ENCODE measurements at regions not wholly inside any gene's neighbourhood (a gene's known extent, or its start where the extent isn't known, plus 50 kb on each side); places are given as distances from the start of the nearest gene placed in this dataset.

DNA sequence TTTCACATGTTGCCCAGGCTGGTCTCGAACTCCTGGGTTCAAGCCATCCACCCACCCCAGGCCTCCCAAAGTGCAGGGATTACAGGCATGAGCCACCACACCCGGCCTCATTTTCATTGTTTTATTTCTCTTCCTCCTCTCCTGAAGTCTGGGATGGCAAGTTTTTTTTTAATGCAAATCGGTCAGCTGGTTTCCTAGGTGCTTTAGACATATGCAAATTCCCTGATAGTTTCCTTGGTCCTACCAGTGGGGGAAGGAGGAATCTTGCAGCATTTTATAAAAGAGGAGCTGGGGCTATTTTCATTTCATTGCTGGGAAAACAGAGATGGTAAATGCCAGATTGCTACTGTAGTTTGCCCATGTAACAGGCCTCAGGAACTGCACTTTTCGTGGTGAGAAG, 179.4 kb downstream of the ACTL7B start:
- Histone ChIP-seq H3K4me3 (ENCODE audit: control insufficient read depth in 1 of 2, extremely low read depth in 1 of 2, low read length in 1 of 2) (no peak overlapping the region), H3K36me3 (ENCODE audit: control insufficient read depth in 2 of 2, extremely low read depth in 1 of 2, insufficient read depth in 1 of 2, low read length in 1 of 2) (no peaks in the 10 kb centered on the region), H3K9me3 (no peaks in the 10 kb centered on the region), H3K4me1 (ENCODE audit: control insufficient read depth in 1 of 2, extremely low read depth in 1 of 2, insufficient read depth in 2 of 2, low read length in 2 of 2) (no peaks in the 10 kb centered on the region), H3K27ac (ENCODE audit: low read length) (no peak overlapping the region), H3K27me3 (replicated peaks in 1 of 2; ENCODE audit: control insufficient read depth in 2 of 2, extremely low read depth in 1 of 2, insufficient read depth in 2 of 2, low read length in 1 of 2) (no peaks in the 10 kb centered on the region)
- ATAC-seq (replicated peaks in 1 of 4): no peak
- Mint-ChIP-seq H3K9me3 (peaks cover 0 to 5% (median 3%) of the 10 kb centered on the region in 3 donors), H3K27me3 (no peaks in the 10 kb centered on the region), H3K36me3 (no peaks in the 10 kb centered on the region), H3K27ac (no peak overlapping the region), H3K4me3 (no peak overlapping the region), H3K4me1 (no peaks in the 10 kb centered on the region)
- 80% methylated on average over 1 of the region's 4 CpGs for WGBS (ENCODE audit: insufficient coverage)
- DNase-seq: no peak
- ChIA-PET CTCF (interaction anchor here in 1 of 2 donors (0.7 kb wide), 1 partner anchor 19 kb away, joined by 3 read pairs; no protein-coding TSS in a partner anchor), POLR2A (no interaction called here)

GRCh38 chr9:108675708-108676107, 180.1 kb downstream of the ACTL7B start:
- Histone ChIP-seq H3K9me3 (no peaks in the 10 kb centered on the region), H3K4me1 (ENCODE audit: control insufficient read depth in 1 of 2, extremely low read depth in 1 of 2, insufficient read depth in 2 of 2, low read length in 2 of 2) (no peaks in the 10 kb centered on the region), H3K27ac (ENCODE audit: low read length) (no peak overlapping the region), H3K27me3 (replicated peaks in 1 of 2; ENCODE audit: control insufficient read depth in 2 of 2, extremely low read depth in 1 of 2, insufficient read depth in 2 of 2, low read length in 1 of 2) (no peaks in the 10 kb centered on the region), H3K4me3 (ENCODE audit: control insufficient read depth in 1 of 2, extremely low read depth in 1 of 2, low read length in 1 of 2) (no peak overlapping the region), H3K36me3 (ENCODE audit: control insufficient read depth in 2 of 2, extremely low read depth in 1 of 2, insufficient read depth in 1 of 2, low read length in 1 of 2) (no peaks in the 10 kb centered on the region)
- CTCF ChIA-PET: interaction anchor here in 1 of 2 donors (0.7 kb wide), 1 partner anchor 19 kb away, joined by 3 read pairs; no protein-coding TSS in a partner anchor
- H3K9me3 Mint-ChIP-seq: peaks cover 0 to 5% (median 3%) of the 10 kb centered on the region in 3 donors
- DNase-seq (no peak), ATAC-seq (replicated peaks in 1 of 4) (no peak)
- no peaks in the 10 kb centered on the region for H3K4me1 Mint-ChIP-seq
- POLR2A ChIA-PET: no interaction called here
- no peaks in the 10 kb centered on the region for H3K27me3 Mint-ChIP-seq
- WGBS (ENCODE audit: insufficient coverage): 60% methylated on average over 2 of the region's 2 CpGs
- no peak overlapping the region for H3K4me3 Mint-ChIP-seq
- H3K27ac Mint-ChIP-seq: no peak overlapping the region
- no peaks in the 10 kb centered on the region for H3K36me3 Mint-ChIP-seq

GRCh38 chr9:108674766-108675530, 180.8 kb downstream of the ACTL7B start:
- 90% methylated on average over 5 of the region's 6 CpGs for WGBS (ENCODE audit: insufficient coverage)
- CTCF ChIA-PET: no interaction called here

DNA sequence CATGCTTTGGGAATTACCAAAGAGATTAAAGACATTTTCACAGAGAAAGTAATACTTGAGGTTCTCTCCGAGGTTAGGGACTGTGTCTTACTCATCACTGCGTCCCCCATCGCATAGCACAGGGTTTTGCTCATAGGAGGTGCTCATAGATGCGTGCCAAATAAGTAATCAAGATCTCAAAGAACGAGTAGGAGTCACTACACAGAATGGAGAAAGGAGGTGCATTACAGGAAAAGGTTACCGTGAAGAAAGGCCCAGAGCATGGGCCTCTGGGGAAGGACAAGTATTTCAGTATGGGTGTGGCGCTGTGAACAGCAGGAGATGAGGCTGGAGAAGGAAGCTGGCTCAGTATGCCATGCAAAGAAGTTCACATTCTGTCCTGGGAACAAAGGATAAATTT, 182.4 kb downstream of the ACTL7B start:
- Mint-ChIP-seq H3K27me3 (no peaks in the 10 kb centered on the region), H3K4me3 (no peak overlapping the region), H3K9me3 (peaks cover 0 to 5% (median 1%) of the 10 kb centered on the region in 3 donors), H3K27ac (no peak overlapping the region), H3K36me3 (no peaks in the 10 kb centered on the region), H3K4me1 (no peaks in the 10 kb centered on the region)
- ChIA-PET CTCF (no interaction called here), POLR2A (no interaction called here)
- ATAC-seq (replicated peaks in 1 of 4) (no peak), DNase-seq (no peak)
- 90% methylated on average over 7 of the region's 7 CpGs for WGBS (ENCODE audit: insufficient coverage)
- no peaks in the 10 kb centered on the region for H3K36me3 ChIP-seq (ENCODE audit: control insufficient read depth in 2 of 2, extremely low read depth in 1 of 2, insufficient read depth in 1 of 2, low read length in 1 of 2)
- no peak overlapping the region for H3K27ac ChIP-seq (ENCODE audit: low read length)
- H3K4me1 ChIP-seq (ENCODE audit: control insufficient read depth in 1 of 2, extremely low read depth in 1 of 2, insufficient read depth in 2 of 2, low read length in 2 of 2): no peaks in the 10 kb centered on the region
- no peaks in the 10 kb centered on the region for H3K27me3 ChIP-seq (replicated peaks in 1 of 2; ENCODE audit: control insufficient read depth in 2 of 2, extremely low read depth in 1 of 2, insufficient read depth in 2 of 2, low read length in 1 of 2)
- no peaks in the 10 kb centered on the region for H3K9me3 ChIP-seq
- no peak overlapping the region for H3K4me3 ChIP-seq (ENCODE audit: control insufficient read depth in 1 of 2, extremely low read depth in 1 of 2, low read length in 1 of 2)

More at GRCh38 chr9:108674766-108675530, 180.8 kb downstream of the ACTL7B start:
- Mint-ChIP-seq H3K4me3 (no peak overlapping the region), H3K9me3 (peaks cover 0 to 5% (median 3%) of the 10 kb centered on the region in 3 donors), H3K4me1 (no peaks in the 10 kb centered on the region), H3K36me3 (no peaks in the 10 kb centered on the region), H3K27ac (no peak overlapping the region), H3K27me3 (no peaks in the 10 kb centered on the region)
- Histone ChIP-seq H3K9me3 (no peaks in the 10 kb centered on the region), H3K27me3 (replicated peaks in 1 of 2; ENCODE audit: control insufficient read depth in 2 of 2, extremely low read depth in 1 of 2, insufficient read depth in 2 of 2, low read length in 1 of 2) (no peaks in the 10 kb centered on the region), H3K36me3 (ENCODE audit: control insufficient read depth in 2 of 2, extremely low read depth in 1 of 2, insufficient read depth in 1 of 2, low read length in 1 of 2) (no peaks in the 10 kb centered on the region), H3K4me1 (ENCODE audit: control insufficient read depth in 1 of 2, extremely low read depth in 1 of 2, insufficient read depth in 2 of 2, low read length in 2 of 2) (no peaks in the 10 kb centered on the region), H3K4me3 (ENCODE audit: control insufficient read depth in 1 of 2, extremely low read depth in 1 of 2, low read length in 1 of 2) (no peak overlapping the region), H3K27ac (ENCODE audit: low read length) (no peak overlapping the region)
- ATAC-seq (replicated peaks in 1 of 4): no peak
- POLR2A ChIA-PET: no interaction called here
- no peak for DNase-seq

GRCh38 chr9:108672475-108673190, 183.2 kb downstream of the ACTL7B start:
- Mint-ChIP-seq H3K4me1 (no peaks in the 10 kb centered on the region), H3K27ac (no peak overlapping the region), H3K9me3 (peaks cover 0 to 10% (median 0%) of the 10 kb centered on the region in 3 donors), H3K27me3 (no peaks in the 10 kb centered on the region), H3K4me3 (no peak overlapping the region), H3K36me3 (no peaks in the 10 kb centered on the region)
- Histone ChIP-seq H3K27me3 (replicated peaks in 1 of 2; ENCODE audit: control insufficient read depth in 2 of 2, extremely low read depth in 1 of 2, insufficient read depth in 2 of 2, low read length in 1 of 2) (no peaks in the 10 kb centered on the region), H3K9me3 (no peaks in the 10 kb centered on the region), H3K4me3 (ENCODE audit: control insufficient read depth in 1 of 2, extremely low read depth in 1 of 2, low read length in 1 of 2) (no peak overlapping the region), H3K27ac (ENCODE audit: low read length) (no peak overlapping the region), H3K36me3 (ENCODE audit: control insufficient read depth in 2 of 2, extremely low read depth in 1 of 2, insufficient read depth in 1 of 2, low read length in 1 of 2) (no peaks in the 10 kb centered on the region), H3K4me1 (ENCODE audit: control insufficient read depth in 1 of 2, extremely low read depth in 1 of 2, insufficient read depth in 2 of 2, low read length in 2 of 2) (no peaks in the 10 kb centered on the region)
- DNase-seq: no peak
- WGBS (ENCODE audit: insufficient coverage): 89% methylated on average over 3 of the region's 7 CpGs
- no peak for ATAC-seq (replicated peaks in 1 of 4)
- ChIA-PET CTCF (no interaction called here), POLR2A (no interaction called here)

- ChIA-PET CTCF (no interaction called here), POLR2A (no interaction called here)
- H3K36me3 ChIP-seq (ENCODE audit: control insufficient read depth in 2 of 2, extremely low read depth in 1 of 2, insufficient read depth in 1 of 2, low read length in 1 of 2): no peaks in the 10 kb centered on the region
These were observed 184.0 kb downstream of the ACTL7B start for GRCh38 chr9:108671794-108672193.

More at GRCh38 chr9:108671794-108672193, 184.0 kb downstream of the ACTL7B start:
- Mint-ChIP-seq H3K36me3 (no peaks in the 10 kb centered on the region), H3K4me1 (no peaks in the 10 kb centered on the region), H3K27ac (no peak overlapping the region), H3K9me3 (peaks cover 0 to 12% (median 0%) of the 10 kb centered on the region in 3 donors), H3K27me3 (no peaks in the 10 kb centered on the region), H3K4me3 (no peak overlapping the region)
- no peaks in the 10 kb centered on the region for H3K4me1 ChIP-seq (ENCODE audit: control insufficient read depth in 1 of 2, extremely low read depth in 1 of 2, insufficient read depth in 2 of 2, low read length in 2 of 2)
- no peak overlapping the region for H3K4me3 ChIP-seq (ENCODE audit: control insufficient read depth in 1 of 2, extremely low read depth in 1 of 2, low read length in 1 of 2)
- ATAC-seq (replicated peaks in 1 of 4) (no peak), DNase-seq (no peak)
- no peaks in the 10 kb centered on the region for H3K27me3 ChIP-seq (replicated peaks in 1 of 2; ENCODE audit: control insufficient read depth in 2 of 2, extremely low read depth in 1 of 2, insufficient read depth in 2 of 2, low read length in 1 of 2)
- 71% methylated on average over 1 of the region's 4 CpGs for WGBS (ENCODE audit: insufficient coverage)
- H3K9me3 ChIP-seq: no peaks in the 10 kb centered on the region
- H3K27ac ChIP-seq (ENCODE audit: low read length): no peak overlapping the region
